H7 (cell line): ENCODE measurements at regions not wholly inside any gene's neighbourhood (a gene's known extent, or its start where the extent isn't known, plus 50 kb on each side); places are given as distances from the start of the nearest gene placed in this dataset.

Experiments
- DNase-seq: peaks from one replicate; pipeline ENCODE4 v3.0.0; 2012
- H3K27me3 ChIP-seq: 2 replicates; pipeline ENCODE4 v1.6.0; 2011; ENCODE audit warnings: mild to moderate bottlenecking, low read length; ENCODE audit not compliant: control insufficient read depth, insufficient read depth
- H3K36me3 ChIP-seq: replicated peaks from 2 replicates; pipeline ENCODE4 v1.5.1; 2011; ENCODE audit warnings: low read length; ENCODE audit not compliant: control insufficient read depth, insufficient read depth
- H3K4me3 ChIP-seq: 2 replicates; pipeline ENCODE4 v1.5.1; 2011; ENCODE audit warnings: low read depth, mild to moderate bottlenecking, control low read depth, low read length, moderate library complexity; ENCODE audit not compliant: insufficient read depth

DNA sequence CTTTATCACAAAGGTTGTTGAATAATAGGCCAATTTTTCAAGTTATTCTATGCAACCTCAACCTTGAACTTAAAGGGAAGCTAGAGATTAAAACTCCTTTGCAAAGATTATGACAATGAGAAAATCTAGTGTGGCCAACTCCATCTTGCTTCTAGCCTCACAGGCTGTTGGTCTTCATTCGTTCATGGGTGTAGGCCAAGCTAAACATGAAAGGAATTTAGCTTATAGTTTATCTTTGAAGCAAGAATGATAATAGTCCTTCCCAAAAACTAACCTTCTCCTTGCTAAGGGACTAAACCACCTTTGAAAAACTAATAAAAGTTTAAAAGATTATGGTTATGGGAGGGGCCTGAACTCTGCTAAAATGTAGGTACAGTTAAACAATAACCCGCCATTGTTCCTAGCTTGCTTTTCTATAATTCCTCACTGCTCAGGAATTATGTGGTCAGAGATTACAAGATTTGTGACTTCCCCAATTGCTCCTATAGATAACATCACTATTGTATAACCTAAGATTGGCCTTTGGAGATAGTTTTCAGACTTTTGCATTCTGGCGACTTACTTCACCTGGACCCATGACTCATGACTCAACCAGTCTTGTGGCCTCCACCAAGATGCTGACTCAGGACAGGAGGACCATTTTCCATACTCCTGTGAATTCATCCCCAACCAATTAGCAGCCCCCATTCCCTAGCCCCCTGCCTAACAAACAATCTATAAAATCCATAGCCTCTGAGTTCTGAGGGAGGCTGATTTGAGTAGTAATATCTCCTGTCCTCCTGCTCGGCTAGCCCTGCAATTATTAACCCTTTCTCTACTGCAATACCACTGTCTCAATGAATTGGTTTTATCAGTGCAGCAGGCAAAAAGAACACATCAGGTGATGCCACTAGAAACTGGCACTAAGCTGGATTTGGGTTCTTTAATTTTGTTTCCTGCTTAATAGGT is 154.5 kb downstream of the CD83 start:
- Histone ChIP-seq H3K4me3 (no peak overlapping the region), H3K27me3 (no peaks in the 10 kb centered on the region; the same call in 1 of the 2 replicates), H3K36me3 (no peaks in the 10 kb centered on the region)
- DNase-seq, result no peak

DNA sequence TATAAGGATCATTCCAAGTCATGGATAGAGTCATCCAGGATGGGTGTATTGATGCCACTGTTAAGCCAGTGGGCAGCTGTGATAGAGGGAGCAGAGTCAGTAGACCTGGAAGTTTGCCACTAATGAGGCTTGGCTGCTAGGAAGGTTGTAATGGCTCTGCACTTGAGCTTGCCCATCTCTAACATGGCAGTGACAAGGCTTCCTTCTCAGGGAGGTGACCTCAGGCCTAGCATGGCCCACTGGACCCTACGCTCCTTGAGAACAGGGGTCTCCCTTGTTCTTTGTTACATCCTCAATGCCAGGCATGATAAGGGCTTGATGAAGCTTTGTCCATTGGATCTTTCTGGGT is 155.1 kb downstream of the CD83 start:
- Histone ChIP-seq H3K36me3 (no peaks in the 10 kb centered on the region), H3K27me3 (no peaks in the 10 kb centered on the region; the same call in 1 of the 2 replicates), H3K4me3 (no peak overlapping the region)
- no peak for DNase-seq

- Histone ChIP-seq H3K36me3 (no peaks in the 10 kb centered on the region), H3K27me3 (no peaks in the 10 kb centered on the region; the same call in 1 of the 2 replicates), H3K4me3 (no peak overlapping the region)
- peak; percentile 62 for DNase-seq
These were observed 155.6 kb downstream of the CD83 start for GRCh38 chr6:14273191-14273590.

DNA sequence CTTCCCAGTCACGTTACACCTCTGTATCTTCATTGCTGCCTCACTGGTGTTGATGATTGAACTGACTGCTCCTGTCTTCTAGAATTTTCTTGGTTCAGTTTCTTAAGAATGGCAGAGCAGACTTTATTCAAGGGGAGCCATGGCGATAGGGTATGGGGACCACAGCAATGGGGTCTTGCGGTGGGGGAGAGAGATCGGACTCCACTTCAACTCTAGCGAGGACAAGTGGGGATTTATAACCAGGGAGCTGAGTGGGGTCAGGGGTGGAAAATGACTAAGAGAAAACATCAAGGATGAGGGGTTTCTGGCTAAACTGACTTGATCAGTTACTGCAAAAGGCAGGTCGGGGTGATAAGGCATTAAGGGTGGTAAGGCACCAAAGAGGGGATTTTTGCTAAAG is 156.4 kb downstream of the CD83 start:
- no peak overlapping the region for H3K4me3 ChIP-seq
- no peaks in the 10 kb centered on the region for H3K36me3 ChIP-seq
- DNase-seq, result no peak
- no peaks in the 10 kb centered on the region; the same call in 1 of the 2 replicates for H3K27me3 ChIP-seq

GRCh38 chr6:14274546-14275492 is 157.2 kb downstream of the CD83 start:
- Histone ChIP-seq H3K27me3 (no peaks in the 10 kb centered on the region; the same call in 1 of the 2 replicates), H3K4me3 (no peak overlapping the region), H3K36me3 (no peaks in the 10 kb centered on the region)
- no peak for DNase-seq

DNA sequence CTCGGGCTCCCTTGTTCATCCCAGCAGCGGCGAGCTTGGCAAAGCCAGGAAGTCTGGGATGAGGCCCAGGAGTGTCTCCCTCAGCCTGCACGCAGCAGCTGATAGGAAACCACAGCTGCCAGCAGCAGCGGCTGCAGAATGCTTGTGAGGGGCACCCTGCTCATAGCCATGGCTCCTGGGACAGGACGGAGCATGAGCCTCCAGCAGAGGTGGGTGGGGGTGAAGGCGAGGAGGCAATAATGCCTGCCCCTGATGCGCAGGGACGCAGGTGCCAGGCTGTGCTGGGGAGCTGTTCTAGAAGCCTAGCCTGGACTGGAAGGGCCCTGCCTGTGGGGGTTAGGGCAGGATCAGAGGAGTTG is 157.9 kb downstream of the CD83 start:
- H3K4me3 ChIP-seq, result no peak overlapping the region
- DNase-seq, result no peak

DNA sequence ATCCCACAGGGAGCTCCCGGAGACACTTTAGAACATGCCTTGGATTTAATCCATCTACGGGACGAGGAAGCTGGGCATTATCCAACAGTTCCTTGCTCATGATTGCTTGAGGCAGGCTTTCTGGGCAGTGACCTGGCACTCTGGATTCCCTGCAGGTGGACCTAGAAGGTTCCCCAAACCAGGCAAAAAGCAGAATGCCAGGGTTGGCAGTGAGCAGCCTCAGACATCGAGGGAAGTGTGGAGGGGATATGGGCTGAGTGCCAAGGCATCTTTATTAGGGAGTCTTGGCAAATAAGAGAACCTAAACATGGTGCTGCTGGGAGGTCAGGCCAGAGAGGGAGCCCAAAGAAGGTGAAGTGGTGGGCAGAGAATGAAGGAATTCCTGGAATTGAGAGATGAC is 158.5 kb downstream of the CD83 start:
- no peaks in the 10 kb centered on the region; the same call in 1 of the 2 replicates for H3K27me3 ChIP-seq
- no peaks in the 10 kb centered on the region for H3K36me3 ChIP-seq
- no peak for DNase-seq
- H3K4me3 ChIP-seq, result no peak overlapping the region

More for the DNA sequence above, 157.9 kb downstream of the CD83 start:
- Histone ChIP-seq H3K27me3 (no peaks in the 10 kb centered on the region; the same call in 1 of the 2 replicates), H3K36me3 (no peaks in the 10 kb centered on the region)

DNA sequence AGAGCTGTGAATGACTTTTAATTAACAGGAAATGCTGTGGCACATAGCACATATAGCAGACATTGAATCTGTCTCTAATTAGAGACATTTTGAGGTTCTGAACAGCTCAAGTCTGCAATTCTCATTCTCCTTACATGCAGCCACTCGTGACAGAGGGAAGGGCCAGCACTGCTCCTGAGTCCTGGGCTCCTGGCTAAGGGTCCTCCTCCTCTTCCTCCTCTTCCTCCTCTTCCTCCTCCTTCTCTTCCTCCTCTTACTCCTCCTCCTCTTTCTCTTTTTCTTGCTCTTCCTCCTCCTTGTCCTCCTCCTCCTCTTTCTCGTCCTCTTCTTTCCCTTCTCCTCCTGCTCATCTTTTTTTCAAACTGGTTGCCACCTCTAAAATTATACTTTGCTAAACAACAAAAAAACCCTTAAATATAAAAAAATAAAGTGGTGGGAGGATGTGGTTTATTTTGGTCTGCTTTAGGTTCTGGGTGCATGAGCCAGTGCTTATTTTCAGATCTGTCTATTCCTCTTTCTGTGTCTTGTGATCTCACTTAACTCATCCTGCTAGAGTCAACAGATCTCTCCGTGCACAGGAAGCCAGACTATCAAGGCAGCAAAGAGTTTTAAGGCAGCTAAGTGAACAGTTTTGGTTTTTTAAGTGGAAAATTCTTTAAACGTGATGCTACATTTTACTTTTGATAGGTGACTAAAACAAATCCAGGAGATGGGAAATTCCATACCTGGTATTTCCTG is 159.3 kb downstream of the CD83 start:
- no peaks in the 10 kb centered on the region; the same call in 1 of the 2 replicates for H3K27me3 ChIP-seq
- no peak for DNase-seq
- H3K4me3 ChIP-seq, result no peak overlapping the region
- H3K36me3 ChIP-seq, result no peaks in the 10 kb centered on the region

GRCh38 chr6:14277405-14277930 is 159.9 kb downstream of the CD83 start:
- no peak for DNase-seq
- Histone ChIP-seq H3K36me3 (no peaks in the 10 kb centered on the region), H3K4me3 (no peak overlapping the region), H3K27me3 (no peaks in the 10 kb centered on the region; the same call in 1 of the 2 replicates)

DNA sequence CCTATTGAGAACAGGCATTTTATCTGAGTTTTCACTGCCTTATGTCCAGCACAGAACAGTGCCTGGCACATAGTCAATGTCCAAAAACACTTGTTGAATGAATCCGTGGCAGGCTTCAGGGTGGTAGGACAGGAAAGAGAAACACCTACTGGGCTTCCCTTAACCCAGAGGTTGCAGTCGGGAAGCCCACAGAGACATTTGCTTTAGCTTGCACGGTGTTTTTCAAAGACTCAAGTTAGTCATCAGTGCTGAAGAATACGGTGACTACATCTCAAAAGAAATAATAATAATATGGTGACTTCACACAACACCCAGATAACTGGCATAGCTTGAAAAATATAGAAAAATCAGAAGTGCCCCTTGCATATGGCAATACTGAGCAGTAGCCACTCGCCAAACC is 160.4 kb downstream of the CD83 start:
- Histone ChIP-seq H3K4me3 (no peak overlapping the region), H3K36me3 (no peaks in the 10 kb centered on the region), H3K27me3 (no peaks in the 10 kb centered on the region; the same call in 1 of the 2 replicates)
- DNase-seq, result no peak

GRCh38 chr6:14278446-14278845 is 160.9 kb downstream of the CD83 start:
- H3K4me3 ChIP-seq, result no peak overlapping the region
- no peaks in the 10 kb centered on the region; the same call in 1 of the 2 replicates for H3K27me3 ChIP-seq
- H3K36me3 ChIP-seq, result no peaks in the 10 kb centered on the region
- DNase-seq, result no peak

GRCh38 chr6:14280006-14280510 is 162.5 kb downstream of the CD83 start:
- Histone ChIP-seq H3K36me3 (no peaks in the 10 kb centered on the region), H3K27me3 (no peaks in the 10 kb centered on the region), H3K4me3 (no peak overlapping the region)
- no peak for DNase-seq

GRCh38 chr6:14280766-14281293 is 163.3 kb downstream of the CD83 start:
- no peaks in the 10 kb centered on the region for H3K27me3 ChIP-seq
- DNase-seq, result peak; percentile 63
- no peaks in the 10 kb centered on the region for H3K36me3 ChIP-seq
- no peak overlapping the region for H3K4me3 ChIP-seq
